H4 (cell line): ENCODE measurements at regions not wholly inside any gene's neighbourhood (a gene's known extent, or its start where the extent isn't known, plus 50 kb on each side); places are given as distances from the start of the nearest gene placed in this dataset.
"Not testable (repeated sequence)": the region's sequence is repeated elsewhere in the genome, so short reads cannot be mapped to it uniquely, and the experiment has no call there.

Experiments used
- DNase-seq: peaks from one replicate; pipeline ENCODE4 v3.0.0-alpha.2; 2015; ENCODE audit warnings: low spot score

- no peak for DNase-seq
Observed at GRCh38 chr4:108458681-108459080, 161.7 kb upstream of the RPL34 start.

GRCh38 chr4:108454227-108454626 lies 166.1 kb upstream of the RPL34 start:
- DNase-seq = no peak

- no peak for DNase-seq
Observed at GRCh38 chr4:108453366-108453765, 167.0 kb upstream of the RPL34 start.

GRCh38 chr4:108450236-108450898 lies 170.0 kb upstream of the RPL34 start:
- no peak for DNase-seq

GRCh38 chr4:108449129-108449528 lies 171.2 kb upstream of the RPL34 start:
- DNase-seq = no peak

- no peak for DNase-seq
Observed at GRCh38 chr4:108446556-108446955, 173.8 kb upstream of the RPL34 start.

GRCh38 chr4:108445716-108446115 lies 174.7 kb upstream of the RPL34 start:
- no peak for DNase-seq

- DNase-seq = peak; percentile 56
Observed at GRCh38 chr4:108443585-108443984, 176.8 kb upstream of the RPL34 start.

- peak; percentile 76 for DNase-seq
Observed at GRCh38 chr4:108433832-108434231, 186.5 kb upstream of the RPL34 start.

- not testable (repeated sequence) for DNase-seq
Observed at GRCh38 chr4:108433394-108433793, 187.0 kb upstream of the RPL34 start.

GRCh38 chr4:108432418-108432817 lies 188.0 kb upstream of the RPL34 start:
- DNase-seq = no peak

- no peak for DNase-seq
Observed at GRCh38 chr4:108431986-108432385, 188.4 kb upstream of the RPL34 start.

GRCh38 chr4:108430921-108431320 lies 189.5 kb upstream of the RPL34 start:
- DNase-seq = no peak

- DNase-seq = no peak
Observed at GRCh38 chr4:108429662-108430061, 190.7 kb upstream of the RPL34 start.

GRCh38 chr4:108428923-108429322 lies 191.5 kb upstream of the RPL34 start:
- no peak for DNase-seq

GRCh38 chr4:108427946-108428485 lies 192.4 kb upstream of the RPL34 start:
- no peak for DNase-seq

- no peak for DNase-seq
Observed at GRCh38 chr4:108426493-108426892, 193.9 kb upstream of the RPL34 start.

- DNase-seq = peak; percentile 38
Observed at GRCh38 chr4:108425988-108426387, 194.4 kb upstream of the RPL34 start.

GRCh38 chr4:108417923-108418322 lies 202.5 kb upstream of the RPL34 start:
- DNase-seq = no peak

GRCh38 chr4:108416831-108417230 lies 203.5 kb upstream of the RPL34 start:
- DNase-seq = no peak

- DNase-seq = no peak
Observed at GRCh38 chr4:108415389-108415788, 205.0 kb upstream of the RPL34 start.

- DNase-seq = no peak
Observed at GRCh38 chr4:108411836-108412235, 208.5 kb upstream of the RPL34 start.

GRCh38 chr4:108409691-108410090 lies 210.7 kb upstream of the RPL34 start:
- not testable (repeated sequence) for DNase-seq

- no peak for DNase-seq
Observed at GRCh38 chr4:108405586-108405985, 214.8 kb upstream of the RPL34 start.
